Upper lobe of left lung (tissue), 6 donors: ENCODE measurements at regions not wholly inside any gene's neighbourhood (a gene's known extent, or its start where the extent isn't known, plus 50 kb on each side); places are given as distances from the start of the nearest gene placed in this dataset.

Experiments
- ATAC-seq, 2 donors: fragments of 200-7000 bp; cut with Tn5 transposase; one replicate each; pipeline ENCODE4 v1.9.1; 2022; ENCODE audit warnings: mild to moderate bottlenecking in 2 of 2, moderate library complexity in 2 of 2; ENCODE audit not compliant: low FRiP score in 2 of 2
- DNase-seq, 2 donors: peaks; one replicate each; pipeline ENCODE4 v3.0.0-alpha.2; 2019 to 2020
- H3K27ac ChIP-seq, 4 donors: fragments of 200-600 bp; sonication (generic); one replicate each; pipeline ENCODE4 v1.5.1; 2016 to 2019
- H3K27me3 ChIP-seq, 4 donors: fragments of 200-600 bp; sonication (generic); one replicate each; pipeline ENCODE4 v1.5.1; 2017 to 2019
- H3K36me3 ChIP-seq, 4 donors: fragments of 200-600 bp; sonication (generic); one replicate each; pipeline ENCODE4 v1.5.1; 2016 to 2019
- H3K4me1 ChIP-seq, 4 donors: fragments of 200-600 bp; sonication (generic); one replicate each; pipeline ENCODE4 v1.5.1; 2018 to 2019
- H3K4me3 ChIP-seq, 4 donors: fragments of 200-600 bp; sonication (generic); one replicate each; pipeline ENCODE4 v1.5.1; 2017 to 2019; ENCODE audit warnings: mild to moderate bottlenecking in 2 of 4, moderate library complexity in 1 of 4
- H3K9me3 ChIP-seq, 4 donors: fragments of 200-600 bp; sonication (generic); one replicate each; pipeline ENCODE4 v1.5.1; 2018 to 2019
- EP300 ChIP-seq, 4 donors: sonication (generic); formaldehyde crosslinking; IDR thresholded peaks; one replicate each; pipeline ENCODE4 v1.5.1; 2017; ENCODE audit warnings: antibody characterized with exemption in 4 of 4, control low read depth in 2 of 4
- POLR2A ChIP-seq, 4 donors: fragments of 450-650 bp; IDR thresholded peaks; one replicate each; pipeline ENCODE4 v1.5.1; 2016 to 2017; ENCODE audit warnings: antibody characterized with exemption in 4 of 4, mild to moderate bottlenecking in 2 of 4
- POLR2AphosphoS5 ChIP-seq, 2 donors: sonication (generic); formaldehyde crosslinking; IDR thresholded peaks; one replicate each; pipeline ENCODE4 v1.5.1; 2017; ENCODE audit warnings: antibody characterized with exemption in 2 of 2
- WGBS, 2 donors: methylation state at CpG; one replicate each; pipeline ENCODE4 v1.1.5; 2017 to 2018; 5-methylcytosine and 5-hydroxymethylcytosine counted together
- TF ChIP-seq, protein P1 (sequence below), 6 experiments: fragments of 450-650 bp in 4 of 6; fragments of 200-600 bp in 2 of 6; sonication (generic) in 2 of 6; IDR thresholded peaks; one replicate each; pipeline ENCODE4 v1.5.1; 2016 to 2019; ENCODE audit warnings: antibody characterized with exemption in 6 of 6
- donor health status: DM: no; HTN: no; CAD: no; lungs with moderate emphysema.
- donor health status: DM: no; HTN: yes; CAD: no; lungs with severe emphysema.

DNA sequence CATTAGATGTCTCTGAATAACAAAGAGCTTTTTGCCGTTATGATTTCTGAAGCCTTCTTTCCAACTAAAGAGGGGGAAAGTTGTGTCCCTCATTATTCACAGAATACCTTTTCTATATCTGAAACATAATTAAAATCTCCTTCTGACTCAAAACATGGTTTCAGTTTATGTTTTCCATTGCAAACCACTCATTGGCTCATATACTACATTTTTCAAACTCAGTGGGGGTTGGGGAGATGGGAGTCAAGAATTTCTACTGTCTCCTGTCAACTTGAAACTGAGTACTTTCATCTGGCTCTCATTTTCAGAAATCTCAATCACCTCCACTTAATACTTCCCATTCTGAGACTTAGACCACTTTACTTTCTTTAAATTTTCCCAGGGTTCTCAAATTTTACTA is 1839.5 kb upstream of the PCDH10 start:
- Histone ChIP-seq H3K36me3 (no peaks in the 10 kb centered on the region), H3K27ac (no peak overlapping the region), H3K9me3 (no peaks in the 10 kb centered on the region), H3K4me1 (no peaks in the 10 kb centered on the region), H3K27me3 (no peaks in the 10 kb centered on the region), H3K4me3 (no peak overlapping the region)
- 89% methylated on average over 1 of the region's 1 CpG for WGBS, 2 donors
- no peak for TF ChIP-seq EP300 (IDR thresholded peaks at IDR 0.05)
- TF ChIP-seq POLR2AphosphoS5 (IDR thresholded peaks at IDR 0.05) = no peak
- TF ChIP-seq, protein P1, sequence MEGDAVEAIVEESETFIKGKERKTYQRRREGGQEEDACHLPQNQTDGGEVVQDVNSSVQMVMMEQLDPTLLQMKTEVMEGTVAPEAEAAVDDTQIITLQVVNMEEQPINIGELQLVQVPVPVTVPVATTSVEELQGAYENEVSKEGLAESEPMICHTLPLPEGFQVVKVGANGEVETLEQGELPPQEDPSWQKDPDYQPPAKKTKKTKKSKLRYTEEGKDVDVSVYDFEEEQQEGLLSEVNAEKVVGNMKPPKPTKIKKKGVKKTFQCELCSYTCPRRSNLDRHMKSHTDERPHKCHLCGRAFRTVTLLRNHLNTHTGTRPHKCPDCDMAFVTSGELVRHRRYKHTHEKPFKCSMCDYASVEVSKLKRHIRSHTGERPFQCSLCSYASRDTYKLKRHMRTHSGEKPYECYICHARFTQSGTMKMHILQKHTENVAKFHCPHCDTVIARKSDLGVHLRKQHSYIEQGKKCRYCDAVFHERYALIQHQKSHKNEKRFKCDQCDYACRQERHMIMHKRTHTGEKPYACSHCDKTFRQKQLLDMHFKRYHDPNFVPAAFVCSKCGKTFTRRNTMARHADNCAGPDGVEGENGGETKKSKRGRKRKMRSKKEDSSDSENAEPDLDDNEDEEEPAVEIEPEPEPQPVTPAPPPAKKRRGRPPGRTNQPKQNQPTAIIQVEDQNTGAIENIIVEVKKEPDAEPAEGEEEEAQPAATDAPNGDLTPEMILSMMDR (IDR thresholded peaks at IDR 0.05) = no peak
- TF ChIP-seq POLR2A (IDR thresholded peaks at IDR 0.05) = no peak
- no peak for ATAC-seq
- no peak for DNase-seq

DNA sequence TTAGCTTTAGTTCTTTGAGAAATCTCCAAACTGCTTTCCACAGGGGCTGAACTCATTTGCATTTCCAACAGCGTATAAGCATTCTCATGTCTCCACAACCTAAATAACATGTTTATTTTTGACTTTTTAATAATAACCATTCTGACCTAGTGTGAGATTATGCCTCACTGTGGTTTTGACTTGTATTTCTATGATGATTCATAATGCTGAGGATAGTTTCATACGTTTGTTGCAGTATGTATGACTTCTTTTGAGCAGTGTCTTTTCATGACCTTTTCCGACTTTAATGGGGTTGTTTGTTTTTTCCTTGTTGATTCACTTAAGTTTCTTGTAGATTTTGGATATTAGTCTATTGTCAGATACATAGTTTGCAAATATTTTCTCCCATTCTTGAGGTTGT is 1833.0 kb upstream of the PCDH10 start:
- Histone ChIP-seq H3K36me3 (no peaks in the 10 kb centered on the region), H3K27me3 (no peaks in the 10 kb centered on the region), H3K4me3 (no peak overlapping the region), H3K9me3 (no peaks in the 10 kb centered on the region), H3K4me1 (no peaks in the 10 kb centered on the region), H3K27ac (no peak overlapping the region)
- DNase-seq (no peak), ATAC-seq (no peak)
- 75% methylated on average over 3 of the region's 3 CpGs for WGBS, 2 donors
- TF ChIP-seq POLR2AphosphoS5 (IDR thresholded peaks at IDR 0.05) (no peak), EP300 (IDR thresholded peaks at IDR 0.05) (no peak), POLR2A (IDR thresholded peaks at IDR 0.05) (no peak)
- TF ChIP-seq, protein P1 (IDR thresholded peaks at IDR 0.05) = no peak

DNA sequence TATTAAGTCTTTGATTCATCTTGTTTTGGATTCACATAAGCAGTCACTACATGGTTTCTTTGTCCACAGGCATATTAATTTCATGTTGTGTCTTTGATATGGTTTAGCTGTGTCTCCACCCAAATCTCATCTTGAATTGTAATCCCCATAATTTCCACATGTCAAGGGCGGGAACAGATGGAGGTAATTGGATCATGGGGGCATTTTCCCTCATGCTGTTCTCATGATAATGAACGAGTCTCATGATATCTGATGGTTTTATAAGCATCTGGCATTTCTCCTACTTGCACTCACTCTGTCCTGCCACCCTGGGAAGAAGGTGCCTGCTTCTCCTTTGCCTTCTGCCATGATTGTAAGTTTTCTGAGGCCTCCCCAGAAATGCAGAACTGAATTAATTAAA is 1811.2 kb upstream of the PCDH10 start:
- Histone ChIP-seq H3K9me3 (no peaks in the 10 kb centered on the region), H3K36me3 (no peaks in the 10 kb centered on the region), H3K4me1 (no peaks in the 10 kb centered on the region), H3K27me3 (no peaks in the 10 kb centered on the region), H3K27ac (no peak overlapping the region), H3K4me3 (no peak overlapping the region)
- TF ChIP-seq, protein P1 (IDR thresholded peaks at IDR 0.05) = no peak
- no peak for TF ChIP-seq POLR2A (IDR thresholded peaks at IDR 0.05)
- no peak for TF ChIP-seq POLR2AphosphoS5 (IDR thresholded peaks at IDR 0.05)
- no peak for TF ChIP-seq EP300 (IDR thresholded peaks at IDR 0.05)
- DNase-seq (no peak), ATAC-seq (no peak)
- WGBS, 2 donors = 61 to 67% methylated on average over 2 of the region's 2 CpGs

GRCh38 chr4:131339137-131339536 is 1810.0 kb upstream of the PCDH10 start:
- WGBS, 2 donors = 74 to 81% methylated on average over 2 of the region's 2 CpGs
- Histone ChIP-seq H3K27me3 (no peaks in the 10 kb centered on the region), H3K36me3 (no peaks in the 10 kb centered on the region), H3K4me3 (no peak overlapping the region), H3K9me3 (no peaks in the 10 kb centered on the region), H3K27ac (no peak overlapping the region), H3K4me1 (no peaks in the 10 kb centered on the region)
- TF ChIP-seq EP300 (IDR thresholded peaks at IDR 0.05) = no peak
- TF ChIP-seq POLR2A (IDR thresholded peaks at IDR 0.05) = no peak
- no peak for TF ChIP-seq POLR2AphosphoS5 (IDR thresholded peaks at IDR 0.05)
- TF ChIP-seq, protein P1 (IDR thresholded peaks at IDR 0.05) = no peak
- DNase-seq (no peak), ATAC-seq (no peak)

DNA sequence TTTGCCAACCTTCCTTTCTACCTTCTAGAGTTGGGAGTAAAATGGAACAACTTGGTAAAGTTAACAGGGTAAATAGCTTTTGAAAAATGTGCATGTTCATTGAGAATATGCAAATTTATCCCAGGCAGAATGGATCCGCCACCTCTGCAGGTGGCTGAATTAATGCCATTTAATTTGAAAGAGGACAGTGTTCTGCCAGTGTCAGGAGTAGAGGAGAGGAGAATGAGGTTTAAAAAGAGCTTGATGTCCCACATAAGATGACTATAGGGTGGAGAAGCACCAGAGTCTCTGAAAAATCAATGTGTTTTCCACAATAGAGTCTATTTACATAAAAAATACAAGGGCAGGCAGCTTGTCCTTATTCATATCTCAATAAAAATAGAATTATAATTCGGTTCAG is 1804.3 kb upstream of the PCDH10 start:
- Histone ChIP-seq H3K9me3 (no peaks in the 10 kb centered on the region), H3K36me3 (no peaks in the 10 kb centered on the region), H3K4me3 (no peak overlapping the region), H3K4me1 (no peaks in the 10 kb centered on the region), H3K27ac (no peak overlapping the region), H3K27me3 (no peaks in the 10 kb centered on the region)
- 69 to 73% methylated on average over 2 of the region's 2 CpGs for WGBS, 2 donors
- ATAC-seq (no peak), DNase-seq (no peak)
- TF ChIP-seq POLR2AphosphoS5 (IDR thresholded peaks at IDR 0.05) (no peak), EP300 (IDR thresholded peaks at IDR 0.05) (no peak), POLR2A (IDR thresholded peaks at IDR 0.05) (no peak)
- TF ChIP-seq, protein P1 (IDR thresholded peaks at IDR 0.05) = no peak
